ENCODE measurements at regions not wholly inside any gene's neighbourhood (a gene's known extent, or its start where the extent isn't known, plus 50 kb on each side); places are given as distances from the start of the nearest gene placed in this dataset.

DNA sequence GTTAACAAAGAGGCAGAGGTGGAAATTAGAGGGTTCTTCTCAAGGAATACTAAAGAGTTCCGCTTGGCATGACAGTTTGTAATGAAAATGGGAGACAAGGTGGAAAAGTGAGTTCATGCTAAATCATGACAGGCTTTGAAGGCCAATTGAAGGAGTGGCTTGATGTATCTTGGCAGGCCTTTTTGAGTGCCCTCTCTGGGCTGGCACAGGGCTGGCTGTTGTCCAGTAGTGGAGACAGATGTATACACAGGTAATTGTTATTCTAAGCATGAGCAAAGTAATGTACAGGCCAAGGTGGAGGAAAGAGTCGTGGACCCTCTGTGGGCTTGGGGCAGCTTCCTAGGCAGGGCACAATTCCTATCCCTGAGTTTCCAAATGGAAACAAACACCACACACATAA, 196.7 kb upstream of the GALNT2 start:
- TF ChIP-seq, protein P1, sequence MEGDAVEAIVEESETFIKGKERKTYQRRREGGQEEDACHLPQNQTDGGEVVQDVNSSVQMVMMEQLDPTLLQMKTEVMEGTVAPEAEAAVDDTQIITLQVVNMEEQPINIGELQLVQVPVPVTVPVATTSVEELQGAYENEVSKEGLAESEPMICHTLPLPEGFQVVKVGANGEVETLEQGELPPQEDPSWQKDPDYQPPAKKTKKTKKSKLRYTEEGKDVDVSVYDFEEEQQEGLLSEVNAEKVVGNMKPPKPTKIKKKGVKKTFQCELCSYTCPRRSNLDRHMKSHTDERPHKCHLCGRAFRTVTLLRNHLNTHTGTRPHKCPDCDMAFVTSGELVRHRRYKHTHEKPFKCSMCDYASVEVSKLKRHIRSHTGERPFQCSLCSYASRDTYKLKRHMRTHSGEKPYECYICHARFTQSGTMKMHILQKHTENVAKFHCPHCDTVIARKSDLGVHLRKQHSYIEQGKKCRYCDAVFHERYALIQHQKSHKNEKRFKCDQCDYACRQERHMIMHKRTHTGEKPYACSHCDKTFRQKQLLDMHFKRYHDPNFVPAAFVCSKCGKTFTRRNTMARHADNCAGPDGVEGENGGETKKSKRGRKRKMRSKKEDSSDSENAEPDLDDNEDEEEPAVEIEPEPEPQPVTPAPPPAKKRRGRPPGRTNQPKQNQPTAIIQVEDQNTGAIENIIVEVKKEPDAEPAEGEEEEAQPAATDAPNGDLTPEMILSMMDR (IDR thresholded peaks at IDR 0.05; ENCODE audit: insufficient read depth, low read length): no peak
- TF ChIP-seq, protein P2, sequence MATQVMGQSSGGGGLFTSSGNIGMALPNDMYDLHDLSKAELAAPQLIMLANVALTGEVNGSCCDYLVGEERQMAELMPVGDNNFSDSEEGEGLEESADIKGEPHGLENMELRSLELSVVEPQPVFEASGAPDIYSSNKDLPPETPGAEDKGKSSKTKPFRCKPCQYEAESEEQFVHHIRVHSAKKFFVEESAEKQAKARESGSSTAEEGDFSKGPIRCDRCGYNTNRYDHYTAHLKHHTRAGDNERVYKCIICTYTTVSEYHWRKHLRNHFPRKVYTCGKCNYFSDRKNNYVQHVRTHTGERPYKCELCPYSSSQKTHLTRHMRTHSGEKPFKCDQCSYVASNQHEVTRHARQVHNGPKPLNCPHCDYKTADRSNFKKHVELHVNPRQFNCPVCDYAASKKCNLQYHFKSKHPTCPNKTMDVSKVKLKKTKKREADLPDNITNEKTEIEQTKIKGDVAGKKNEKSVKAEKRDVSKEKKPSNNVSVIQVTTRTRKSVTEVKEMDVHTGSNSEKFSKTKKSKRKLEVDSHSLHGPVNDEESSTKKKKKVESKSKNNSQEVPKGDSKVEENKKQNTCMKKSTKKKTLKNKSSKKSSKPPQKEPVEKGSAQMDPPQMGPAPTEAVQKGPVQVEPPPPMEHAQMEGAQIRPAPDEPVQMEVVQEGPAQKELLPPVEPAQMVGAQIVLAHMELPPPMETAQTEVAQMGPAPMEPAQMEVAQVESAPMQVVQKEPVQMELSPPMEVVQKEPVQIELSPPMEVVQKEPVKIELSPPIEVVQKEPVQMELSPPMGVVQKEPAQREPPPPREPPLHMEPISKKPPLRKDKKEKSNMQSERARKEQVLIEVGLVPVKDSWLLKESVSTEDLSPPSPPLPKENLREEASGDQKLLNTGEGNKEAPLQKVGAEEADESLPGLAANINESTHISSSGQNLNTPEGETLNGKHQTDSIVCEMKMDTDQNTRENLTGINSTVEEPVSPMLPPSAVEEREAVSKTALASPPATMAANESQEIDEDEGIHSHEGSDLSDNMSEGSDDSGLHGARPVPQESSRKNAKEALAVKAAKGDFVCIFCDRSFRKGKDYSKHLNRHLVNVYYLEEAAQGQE (IDR thresholded peaks at IDR 0.05; ENCODE audit: insufficient replicate concordance, low read depth): no peak

Measured in HL-60 (cell line).